Osteocyte (in vitro differentiated cells): ENCODE measurements at regions not wholly inside any gene's neighbourhood (a gene's known extent, or its start where the extent isn't known, plus 50 kb on each side); places are given as distances from the start of the nearest gene placed in this dataset.

Experiments
- DNase-seq: peaks from one replicate; pipeline ENCODE4 v3.0.0; 2021; ENCODE audit warnings: mixed read lengths; ENCODE audit not compliant: unreplicated experiment; ENCODE audit errors: extremely low spot score
- H3K27ac Mint-ChIP-seq: one replicate; pipeline ENCODE4 v1.8.0; 2021; ENCODE audit warnings: mild to moderate bottlenecking, mixed read lengths; ENCODE audit not compliant: unreplicated experiment
- H3K27me3 Mint-ChIP-seq: one replicate; pipeline ENCODE4 v1.8.0; 2021; ENCODE audit warnings: mixed read lengths; ENCODE audit not compliant: unreplicated experiment
- H3K36me3 Mint-ChIP-seq: one replicate; pipeline ENCODE4 v1.8.0; 2021; ENCODE audit warnings: mixed read lengths; ENCODE audit not compliant: unreplicated experiment
- H3K4me1 Mint-ChIP-seq: one replicate; pipeline ENCODE4 v1.8.0; 2021; ENCODE audit warnings: mixed read lengths; ENCODE audit not compliant: unreplicated experiment
- H3K4me3 Mint-ChIP-seq: one replicate; pipeline ENCODE4 v1.8.0; 2021; ENCODE audit warnings: mild to moderate bottlenecking, moderate library complexity, mixed read lengths; ENCODE audit not compliant: unreplicated experiment
- H3K9me3 Mint-ChIP-seq: one replicate; pipeline ENCODE4 v1.8.0; 2021; ENCODE audit warnings: mixed read lengths; ENCODE audit not compliant: unreplicated experiment
- CTCF ChIP-seq: fragments of 200-600 bp; sonication (generic); IDR thresholded peaks from 2 replicates; pipeline ENCODE4 v1.5.0; 2021; ENCODE audit warnings: antibody characterized with exemption, mild to moderate bottlenecking, moderate library complexity

GRCh38 chr7:110246118-110246517 lies 844.8 kb upstream of the LRRN3 start:
- Mint-ChIP-seq H3K27me3 (no peaks in the 10 kb centered on the region), H3K9me3 (peaks cover 4% of the 10 kb centered on the region), H3K36me3 (no peaks in the 10 kb centered on the region), H3K4me3 (no peak overlapping the region), H3K27ac (no peak overlapping the region), H3K4me1 (peaks cover 6% of the 10 kb centered on the region)
- DNase-seq, result no peak
- no peak for TF ChIP-seq CTCF

GRCh38 chr7:110253093-110253492 lies 837.8 kb upstream of the LRRN3 start:
- Mint-ChIP-seq H3K27ac (no peak overlapping the region), H3K27me3 (no peaks in the 10 kb centered on the region), H3K4me1 (peaks cover 28% of the 10 kb centered on the region), H3K4me3 (no peak overlapping the region), H3K36me3 (no peaks in the 10 kb centered on the region), H3K9me3 (no peaks in the 10 kb centered on the region)
- DNase-seq, result no peak
- TF ChIP-seq CTCF, result no peak

- no peak overlapping the region for H3K27ac Mint-ChIP-seq
- H3K27me3 Mint-ChIP-seq, result no peaks in the 10 kb centered on the region
- DNase-seq, result no peak
- no peak overlapping the region for H3K4me3 Mint-ChIP-seq
- H3K36me3 Mint-ChIP-seq, result no peaks in the 10 kb centered on the region
- TF ChIP-seq CTCF, result no peak
- H3K9me3 Mint-ChIP-seq, result no peaks in the 10 kb centered on the region
- H3K4me1 Mint-ChIP-seq, result peaks cover 23% of the 10 kb centered on the region
Measured at GRCh38 chr7:110257673-110258072, 833.3 kb upstream of the LRRN3 start.

- no peaks in the 10 kb centered on the region for H3K36me3 Mint-ChIP-seq
- no peak for TF ChIP-seq CTCF
- no peaks in the 10 kb centered on the region for H3K9me3 Mint-ChIP-seq
- DNase-seq, result no peak
- no peak overlapping the region for H3K27ac Mint-ChIP-seq
- H3K4me3 Mint-ChIP-seq, result no peak overlapping the region
- peaks cover 11% of the 10 kb centered on the region for H3K4me1 Mint-ChIP-seq
- H3K27me3 Mint-ChIP-seq, result no peaks in the 10 kb centered on the region
Measured at GRCh38 chr7:110262251-110262650, 828.7 kb upstream of the LRRN3 start.

GRCh38 chr7:110264288-110264687 lies 826.6 kb upstream of the LRRN3 start:
- DNase-seq, result no peak

More at GRCh38 chr7:110264288-110264687, 826.6 kb upstream of the LRRN3 start:
- Mint-ChIP-seq H3K4me1 (peaks cover 11% of the 10 kb centered on the region), H3K27me3 (no peaks in the 10 kb centered on the region), H3K4me3 (no peak overlapping the region), H3K27ac (no peak overlapping the region), H3K9me3 (no peaks in the 10 kb centered on the region), H3K36me3 (no peaks in the 10 kb centered on the region)
- TF ChIP-seq CTCF, result no peak
